GM19467 (cell line): ENCODE measurements at regions not wholly inside any gene's neighbourhood (a gene's known extent, or its start where the extent isn't known, plus 50 kb on each side); places are given as distances from the start of the nearest gene placed in this dataset.
"Not testable (repeated sequence)": the region's sequence is repeated elsewhere in the genome, so short reads cannot be mapped to it uniquely, and the experiment has no call there.

Source experiments
- ATAC-seq: cut with Tn5 transposase; IDR thresholded peaks from one replicate; pipeline ENCODE4 v1.9.1; 2021; ENCODE audit warnings: mild to moderate bottlenecking, moderate library complexity; ENCODE audit not compliant: unreplicated experiment

DNA sequence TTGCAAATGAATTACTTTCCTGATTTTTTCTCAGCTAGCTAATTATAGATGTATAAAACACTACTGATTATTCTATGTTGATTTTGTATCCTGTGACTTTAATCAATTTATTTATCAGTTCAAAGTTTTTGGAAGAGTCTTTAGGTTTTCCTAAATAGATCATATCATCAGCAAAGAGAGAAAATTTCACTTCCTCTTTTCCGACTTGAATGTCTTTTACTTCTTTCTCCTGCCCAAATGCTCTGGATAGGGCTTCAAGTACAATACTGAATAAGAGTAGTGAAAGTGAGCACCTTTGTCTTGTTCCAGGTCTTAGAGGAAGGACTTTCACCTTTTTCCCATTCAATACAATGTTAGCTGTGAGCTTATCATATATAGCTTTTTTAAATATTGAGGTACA, 417.9 kb downstream of the PDGFC start:
- no peak for ATAC-seq

GRCh38 chr4:156547891-156548290, 423.7 kb downstream of the PDGFC start:
- ATAC-seq: no peak

DNA sequence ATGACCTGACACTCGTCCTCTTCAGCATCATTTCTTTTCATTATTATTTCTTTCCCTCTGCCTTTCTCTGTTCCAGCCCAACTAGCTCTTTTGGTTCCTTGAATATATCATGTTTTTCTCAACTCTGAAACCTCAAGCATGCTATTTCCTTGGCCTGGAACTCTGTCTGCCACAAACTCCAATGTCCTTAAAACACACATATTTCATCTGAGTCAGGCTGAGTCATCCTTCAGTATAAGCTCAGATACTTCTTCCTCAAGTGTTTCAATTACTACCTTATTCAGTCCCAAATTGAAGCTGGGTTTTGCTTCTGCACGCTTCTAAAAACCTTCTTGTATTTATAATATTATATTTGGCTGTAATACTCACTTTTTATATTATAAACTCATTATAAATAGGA, 424.2 kb downstream of the PDGFC start:
- no peak for ATAC-seq

DNA sequence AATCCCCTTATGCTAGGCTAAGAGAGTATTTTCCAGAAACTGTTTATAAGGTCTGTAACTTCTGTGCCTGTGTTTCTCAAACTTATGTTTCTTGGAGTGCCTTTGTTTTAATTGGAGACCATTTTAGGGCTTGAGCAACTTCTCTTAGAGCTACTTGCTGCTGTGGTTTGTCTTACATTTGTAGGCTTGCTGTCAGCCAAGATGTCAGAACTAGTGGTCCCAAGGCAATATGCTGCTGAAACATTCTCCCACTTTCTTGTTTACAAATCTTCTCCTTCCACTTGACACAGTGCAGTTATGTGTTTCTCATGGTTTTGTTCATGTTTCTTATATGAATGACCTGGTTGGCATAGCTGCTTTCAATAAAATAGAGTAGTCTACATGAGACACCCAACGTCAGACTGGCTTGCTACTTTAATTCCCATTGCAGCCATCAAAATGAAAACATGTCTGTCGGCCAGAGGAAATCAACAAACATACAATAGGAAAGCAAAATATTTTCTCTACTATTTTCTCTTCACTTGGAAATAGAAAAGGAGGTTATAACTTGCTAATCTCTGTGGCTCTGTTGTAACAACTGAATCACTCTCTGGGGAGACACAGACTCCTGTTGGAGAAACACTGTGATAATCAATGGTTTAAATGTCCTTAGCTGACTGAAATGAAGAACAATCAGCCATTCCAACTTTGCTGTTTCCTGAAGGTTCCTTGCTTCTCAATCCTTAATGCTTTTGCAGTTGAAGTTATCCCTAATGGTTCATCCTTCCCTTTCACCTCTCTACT, 426.4 kb downstream of the PDGFC start:
- no peak for ATAC-seq

GRCh38 chr4:156539376-156539775, 432.2 kb downstream of the PDGFC start:
- no peak for ATAC-seq

DNA sequence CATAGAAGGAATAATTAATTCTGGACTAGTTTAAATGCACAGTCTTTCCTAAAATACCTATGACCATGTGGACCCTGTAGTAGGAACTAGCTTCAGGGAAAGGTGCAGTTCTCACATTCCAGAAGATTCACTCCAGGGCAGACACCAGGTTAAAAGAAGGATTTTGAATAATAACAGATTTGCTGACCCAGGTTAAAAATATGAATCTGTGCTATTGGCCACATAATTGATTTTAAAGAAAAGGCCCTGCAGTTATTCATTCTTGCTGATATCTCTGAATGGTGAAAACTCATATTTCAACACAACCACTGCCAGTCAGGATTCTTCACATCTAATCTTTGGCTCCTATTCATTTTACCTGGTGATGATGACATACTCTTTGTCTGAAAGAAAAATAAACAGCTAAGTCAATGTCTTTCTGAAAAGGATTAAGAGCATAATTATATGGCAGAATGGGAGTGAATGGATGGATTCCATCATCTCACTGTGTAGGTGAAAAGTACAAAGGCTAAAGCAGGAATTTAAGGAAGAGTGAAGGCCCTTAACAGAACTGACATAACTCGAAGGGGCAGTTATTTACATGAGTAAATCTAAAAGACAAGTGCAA, 432.8 kb downstream of the PDGFC start:
- no peak for ATAC-seq

- no peak for ATAC-seq
These were observed 433.4 kb downstream of the PDGFC start for GRCh38 chr4:156538210-156538609.

- ATAC-seq: no peak
These were observed 434.3 kb downstream of the PDGFC start for GRCh38 chr4:156537286-156537685.

GRCh38 chr4:156536661-156537060, 434.9 kb downstream of the PDGFC start:
- no peak for ATAC-seq

GRCh38 chr4:156534205-156534604, 437.4 kb downstream of the PDGFC start:
- no peak for ATAC-seq

DNA sequence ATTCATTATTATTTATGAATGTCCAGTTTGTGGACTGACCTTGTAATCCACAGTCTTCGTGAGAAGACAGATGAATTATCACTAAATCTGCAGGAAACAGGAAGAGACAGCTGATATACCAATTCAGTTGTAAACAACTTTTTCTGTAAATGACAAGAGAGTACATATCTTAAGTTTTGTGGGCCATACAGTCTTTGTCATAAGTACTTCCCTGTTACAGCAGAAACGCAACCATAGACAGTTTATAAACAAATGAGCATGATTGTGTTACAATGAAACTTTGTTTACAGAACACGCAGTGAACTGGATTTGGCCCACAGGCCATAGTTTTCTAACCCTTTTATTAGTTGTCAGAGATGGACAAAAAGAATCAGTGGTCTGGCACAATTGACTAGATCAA, 443.4 kb downstream of the PDGFC start:
- ATAC-seq: no peak

- no peak for ATAC-seq
These were observed 444.2 kb downstream of the PDGFC start for GRCh38 chr4:156527237-156527993.

DNA sequence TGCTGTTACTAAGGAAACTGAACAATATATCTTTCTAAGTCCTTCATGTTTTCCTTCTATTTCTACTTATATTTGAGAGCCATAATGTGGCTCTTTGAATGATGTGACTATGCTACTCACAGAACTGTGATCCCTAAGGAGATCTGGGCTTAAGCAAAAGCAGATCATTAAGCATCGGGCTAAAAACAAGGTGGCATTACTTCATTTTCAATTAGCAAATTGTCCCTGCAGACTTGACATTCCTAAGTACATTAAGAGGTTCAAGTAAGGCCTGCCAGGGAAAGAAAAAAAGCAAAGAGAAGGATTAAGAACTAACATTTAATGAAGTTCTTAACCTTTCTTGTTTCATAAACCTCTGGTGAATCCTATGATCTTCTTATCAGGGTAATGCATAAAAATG, 447.6 kb downstream of the PDGFC start:
- no peak for ATAC-seq

DNA sequence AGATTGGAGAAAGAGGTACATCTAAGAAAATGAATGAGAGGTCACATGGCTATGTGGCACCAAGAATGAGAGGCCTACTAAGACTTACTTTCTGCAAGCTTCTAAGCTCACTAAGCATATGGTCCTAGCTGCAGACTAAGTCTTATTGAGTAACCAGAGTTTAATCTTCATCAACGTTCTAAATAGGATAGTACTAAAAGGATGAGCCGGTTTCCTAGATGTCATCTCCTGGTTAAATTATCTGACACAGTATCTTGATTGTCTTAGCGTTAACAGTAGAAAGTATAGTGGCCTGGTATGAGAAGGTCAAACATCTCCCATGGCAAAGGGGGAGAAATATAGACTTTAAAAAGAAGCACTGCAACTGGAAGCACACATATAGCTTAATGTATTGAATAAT, 448.1 kb downstream of the PDGFC start:
- ATAC-seq: no peak

- ATAC-seq: no peak
These were observed 450.0 kb downstream of the PDGFC start for GRCh38 chr4:156521631-156522030.

DNA sequence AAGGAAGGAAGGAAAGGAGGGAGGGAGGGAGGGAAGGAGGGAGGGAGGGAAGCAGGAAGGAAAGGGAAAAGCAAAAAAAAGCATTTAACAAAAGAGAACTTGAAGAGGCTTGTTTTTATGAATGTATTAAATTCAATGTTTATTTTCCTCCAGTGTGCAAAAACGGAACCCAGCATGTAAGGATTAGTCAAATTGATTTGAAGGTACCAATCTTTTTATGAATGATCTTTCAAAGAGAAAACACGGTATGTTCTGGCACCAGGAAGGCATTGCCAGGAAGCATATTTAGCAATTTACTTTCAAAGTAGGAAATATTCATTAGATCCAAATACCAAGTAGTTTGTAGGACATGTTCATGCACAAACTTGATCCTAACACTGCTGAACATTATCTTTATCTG, 453.6 kb downstream of the PDGFC start:
- no peak for ATAC-seq

DNA sequence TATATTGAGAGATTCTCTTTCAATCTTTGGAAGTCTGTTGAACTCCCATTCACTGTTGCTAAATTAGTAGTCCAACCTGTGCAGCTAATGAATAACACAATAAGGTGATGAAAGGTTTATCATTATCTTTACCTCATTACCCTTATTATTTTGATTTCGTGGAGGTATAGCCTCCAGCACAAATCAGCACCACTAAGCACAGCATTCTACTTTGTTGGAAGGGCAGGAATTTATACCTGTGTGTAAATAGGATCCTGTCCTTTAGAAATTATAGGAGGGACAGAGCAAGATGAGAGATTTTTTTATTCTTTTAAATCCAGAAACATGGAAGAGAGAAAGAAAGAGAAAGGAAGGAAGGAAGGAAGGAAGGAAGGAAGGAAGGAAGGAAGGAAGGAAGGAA, 454.1 kb downstream of the PDGFC start:
- no peak for ATAC-seq

DNA sequence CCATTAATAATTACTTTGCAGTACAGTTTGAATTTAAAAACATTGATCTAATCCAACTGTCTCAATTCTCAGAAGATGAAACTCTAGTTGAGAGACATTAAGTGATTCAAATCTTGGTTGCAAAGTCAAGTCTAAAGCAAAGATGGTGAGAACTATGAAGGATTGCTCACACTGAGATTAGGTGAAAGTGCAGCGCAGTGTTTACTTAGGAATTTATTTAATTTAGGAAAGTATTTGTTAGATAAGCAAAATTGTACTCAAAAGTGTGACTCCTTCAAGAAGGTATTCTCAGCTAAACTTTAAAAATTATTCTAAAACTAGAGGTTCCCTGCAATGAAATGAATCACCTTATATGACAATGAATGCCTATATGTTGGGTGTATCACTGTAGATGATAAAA, 454.9 kb downstream of the PDGFC start:
- ATAC-seq: no peak

DNA sequence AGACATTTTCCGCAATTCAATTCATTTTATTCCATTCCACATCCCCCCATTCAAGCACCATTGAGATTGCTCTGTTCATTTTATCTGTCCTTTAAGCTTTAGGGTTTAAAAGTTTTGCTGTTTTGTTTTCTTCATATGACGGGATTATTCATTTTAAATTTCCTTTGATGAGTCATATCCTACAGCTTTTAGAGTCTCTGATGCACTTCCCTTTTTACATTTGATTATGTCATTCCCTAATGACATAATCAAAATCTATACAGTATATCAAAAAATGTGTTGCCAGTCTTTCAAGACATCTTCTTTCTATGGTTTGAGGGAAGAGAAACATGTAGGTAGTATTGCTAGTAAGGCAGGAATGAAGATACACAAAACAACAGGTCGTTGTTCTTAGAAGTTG, 456.3 kb downstream of the PDGFC start:
- ATAC-seq: no peak

- no peak for ATAC-seq
These were observed 459.0 kb downstream of the PDGFC start for GRCh38 chr4:156512622-156513021.

- ATAC-seq: not testable (repeated sequence)
These were observed 461.7 kb downstream of the PDGFC start for GRCh38 chr4:156509921-156510320.

DNA sequence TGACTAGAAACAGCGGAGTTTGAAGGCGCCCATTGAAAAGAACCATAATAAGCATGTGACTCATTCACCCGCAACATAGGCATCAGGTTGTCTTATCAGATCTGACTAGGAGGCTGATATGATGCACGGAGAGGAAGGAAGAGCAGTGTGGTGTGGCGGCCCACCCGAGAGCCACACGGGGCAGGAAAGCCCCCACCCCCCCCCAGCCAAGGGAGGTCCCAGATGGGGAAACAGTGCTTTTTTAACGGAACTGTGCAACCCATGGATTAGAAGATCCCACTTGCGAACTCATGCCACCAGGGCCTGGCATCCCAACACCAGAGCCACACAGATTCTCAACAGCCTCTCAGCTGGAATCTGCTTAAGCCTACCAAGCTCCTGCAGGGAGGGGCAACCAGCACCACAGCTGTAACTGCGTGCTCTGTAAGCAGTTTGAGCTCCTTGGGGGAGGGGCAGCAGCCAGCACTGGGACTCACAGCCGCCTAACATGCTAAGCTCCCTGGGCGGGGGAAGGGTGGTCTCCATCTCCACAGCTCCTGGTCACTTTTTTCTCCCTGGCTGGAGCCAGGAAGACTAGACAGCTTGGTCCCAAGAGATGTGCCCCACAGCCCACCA, 466.2 kb downstream of the PDGFC start:
- no peak for ATAC-seq
